Peyer's patch (tissue), 4 donors: ENCODE measurements at regions not wholly inside any gene's neighbourhood (a gene's known extent, or its start where the extent isn't known, plus 50 kb on each side); places are given as distances from the start of the nearest gene placed in this dataset.

Experiments
- DNase-seq, 3 donors: peaks; one replicate each; pipeline ENCODE4 v3.0.0-alpha.2; 2017 to 2019
- H3K27ac ChIP-seq, 4 donors: fragments of 200-600 bp; sonication (generic); one replicate each; pipeline ENCODE4 v1.5.1; 2016 to 2019
- H3K27me3 ChIP-seq, 2 donors: fragments of 200-600 bp; sonication (generic); one replicate each; pipeline ENCODE4 v1.5.1; 2019
- H3K36me3 ChIP-seq, 3 donors: fragments of 200-600 bp; sonication (generic); one replicate each; pipeline ENCODE4 v1.5.1; 2016 to 2019
- H3K4me1 ChIP-seq, 4 donors: fragments of 200-600 bp; sonication (generic); one replicate each; pipeline ENCODE4 v1.5.1; 2016 to 2019
- H3K4me3 ChIP-seq, 4 donors: fragments of 200-600 bp; sonication (generic); 1 replicate in 3 of 4; 2 replicates in 1 of 4; pipeline ENCODE4 v1.5.1; 2016 to 2019; ENCODE audit warnings: mild to moderate bottlenecking in 1 of 4
- H3K9me3 ChIP-seq, 4 donors: fragments of 200-600 bp; sonication (generic); one replicate each; pipeline ENCODE4 v1.5.1; 2016 to 2019; ENCODE audit warnings: mild to moderate bottlenecking in 1 of 4
- CTCF ChIP-seq, 6 experiments: fragments of 450-650 bp in 4 of 6; fragments of 200-600 bp in 2 of 6; sonication (generic) in 1 of 6; IDR thresholded peaks; one replicate each; pipeline ENCODE4 v1.5.1; 2017 to 2019; ENCODE audit warnings: antibody characterized with exemption in 6 of 6, mild to moderate bottlenecking in 3 of 6, moderate library complexity in 1 of 6
- POLR2A ChIP-seq, 2 donors: fragments of 450-650 bp; IDR thresholded peaks; one replicate each; pipeline ENCODE4 v1.5.1; 2017; ENCODE audit warnings: antibody characterized with exemption in 2 of 2, mild to moderate bottlenecking in 2 of 2, moderate library complexity in 2 of 2

- no peak overlapping the region for H3K27ac ChIP-seq
- DNase-seq, result no peak
- H3K4me1 ChIP-seq, result no peaks in the 10 kb centered on the region
- H3K9me3 ChIP-seq, result no peaks in the 10 kb centered on the region
- H3K36me3 ChIP-seq, result no peaks in the 10 kb centered on the region
- TF ChIP-seq CTCF (IDR thresholded peaks at IDR 0.05), result no peak
- TF ChIP-seq POLR2A (IDR thresholded peaks at IDR 0.05), result no peak
- H3K4me3 ChIP-seq, result no peak overlapping the region
- no peaks in the 10 kb centered on the region for H3K27me3 ChIP-seq
Observed at GRCh38 chr17:52378860-52379259, 220.3 kb upstream of the CA10 start.

GRCh38 chr17:52376137-52376536 is 217.6 kb upstream of the CA10 start:
- no peaks in the 10 kb centered on the region for H3K9me3 ChIP-seq
- no peak for DNase-seq
- H3K27me3 ChIP-seq, result no peaks in the 10 kb centered on the region
- H3K4me3 ChIP-seq, result no peak overlapping the region
- H3K36me3 ChIP-seq, result no peaks in the 10 kb centered on the region
- no peak for TF ChIP-seq POLR2A (IDR thresholded peaks at IDR 0.05)
- no peak for TF ChIP-seq CTCF (IDR thresholded peaks at IDR 0.05)
- no peaks in the 10 kb centered on the region for H3K4me1 ChIP-seq
- H3K27ac ChIP-seq, result no peak overlapping the region

GRCh38 chr17:52368886-52369285 is 210.4 kb upstream of the CA10 start:
- H3K27ac ChIP-seq, result no peak overlapping the region
- no peak for DNase-seq
- TF ChIP-seq POLR2A (IDR thresholded peaks at IDR 0.05) (no peak), CTCF (IDR thresholded peaks at IDR 0.05) (no peak)
- H3K4me3 ChIP-seq, result no peak overlapping the region
- no peaks in the 10 kb centered on the region for H3K9me3 ChIP-seq
- H3K27me3 ChIP-seq, result no peaks in the 10 kb centered on the region
- no peaks in the 10 kb centered on the region for H3K36me3 ChIP-seq
- H3K4me1 ChIP-seq, result no peaks in the 10 kb centered on the region

- no peak for TF ChIP-seq CTCF (IDR thresholded peaks at IDR 0.05)
- TF ChIP-seq POLR2A (IDR thresholded peaks at IDR 0.05), result no peak
- Histone ChIP-seq H3K36me3 (no peaks in the 10 kb centered on the region), H3K4me3 (no peak overlapping the region), H3K9me3 (peaks cover 0 to 8% (median 0%) of the 10 kb centered on the region in 4 donors), H3K27ac (no peak overlapping the region), H3K4me1 (no peaks in the 10 kb centered on the region), H3K27me3 (no peaks in the 10 kb centered on the region)
- DNase-seq, result no peak
Observed at GRCh38 chr17:52357854-52358253, 199.3 kb upstream of the CA10 start.

GRCh38 chr17:52336796-52337195 is 178.3 kb upstream of the CA10 start:
- Histone ChIP-seq H3K36me3 (no peaks in the 10 kb centered on the region), H3K9me3 (no peaks in the 10 kb centered on the region), H3K4me1 (no peaks in the 10 kb centered on the region), H3K27ac (no peak overlapping the region), H3K4me3 (no peak overlapping the region), H3K27me3 (no peaks in the 10 kb centered on the region)
- no peak for DNase-seq
- TF ChIP-seq CTCF (IDR thresholded peaks at IDR 0.05) (no peak), POLR2A (IDR thresholded peaks at IDR 0.05) (no peak)

- H3K36me3 ChIP-seq, result no peaks in the 10 kb centered on the region
- no peaks in the 10 kb centered on the region for H3K9me3 ChIP-seq
- H3K27me3 ChIP-seq, result no peaks in the 10 kb centered on the region
- DNase-seq, result no peak
- no peaks in the 10 kb centered on the region for H3K4me1 ChIP-seq
- no peak for TF ChIP-seq POLR2A (IDR thresholded peaks at IDR 0.05)
- TF ChIP-seq CTCF (IDR thresholded peaks at IDR 0.05), result no peak
- no peak overlapping the region for H3K4me3 ChIP-seq
- no peak overlapping the region for H3K27ac ChIP-seq
Observed at GRCh38 chr17:52306314-52306713, 147.8 kb upstream of the CA10 start.
